DMS153 treated with DMSO at 0.1 percent for 48 hours (cell line): ENCODE measurements at regions not wholly inside any gene's neighbourhood (a gene's known extent, or its start where the extent isn't known, plus 50 kb on each side); places are given as distances from the start of the nearest gene placed in this dataset.

Experiments
- DNase-seq: peaks from one replicate; lab custom pipeline; 2025; ENCODE audit not compliant: unreplicated experiment; lab: John Stamatoyannopoulos, UW

- DNase-seq, result no peak
These were observed 244.9 kb upstream of the AGA start for GRCh38 chr4:177687117-177687516.

- DNase-seq, result no peak
These were observed 250.7 kb upstream of the AGA start for GRCh38 chr4:177692907-177693306.

GRCh38 chr4:177696438-177696966 is 254.3 kb upstream of the AGA start:
- DNase-seq, result no peak

DNA sequence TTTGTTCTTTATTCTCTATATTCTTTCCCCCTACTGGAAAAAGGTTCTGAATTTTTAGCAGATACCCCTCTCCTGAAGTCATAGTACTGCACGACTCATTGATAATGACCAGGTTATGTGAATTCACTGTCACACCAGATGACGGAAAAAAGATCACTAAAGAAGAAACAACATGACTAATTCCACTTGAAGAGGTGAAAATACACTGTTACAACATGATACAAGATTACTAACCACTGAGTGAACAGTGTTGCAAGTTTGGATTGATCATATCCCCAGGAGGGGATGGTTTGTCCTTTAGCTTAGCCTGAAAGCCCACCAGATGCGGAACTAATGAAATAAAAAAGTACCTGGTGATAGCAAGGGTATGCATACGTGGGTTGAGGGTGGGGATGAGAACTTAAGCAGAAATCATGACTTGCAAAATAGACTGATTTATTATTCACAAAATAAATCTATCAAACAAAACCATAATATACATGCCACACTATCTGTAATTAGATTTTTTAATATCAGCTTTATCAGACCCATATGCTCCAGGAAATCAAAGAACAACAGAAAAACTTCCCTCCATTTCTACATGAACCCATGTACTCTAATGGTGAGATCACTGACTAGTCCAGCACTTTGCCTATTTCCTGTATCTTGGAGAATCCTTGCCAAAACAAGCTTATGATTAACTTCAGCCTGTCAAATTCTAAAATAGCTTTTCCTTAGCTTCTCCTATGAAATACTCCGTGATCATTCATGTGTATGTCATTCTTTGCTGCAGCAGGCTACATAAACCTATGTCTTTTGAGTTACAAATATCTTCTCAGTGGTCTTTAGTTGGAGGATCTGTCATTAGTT is 257.4 kb upstream of the AGA start:
- DNase-seq, result no peak

GRCh38 chr4:177706916-177707315 is 264.7 kb upstream of the AGA start:
- no peak for DNase-seq

GRCh38 chr4:177713454-177713853 is 271.2 kb upstream of the AGA start:
- DNase-seq, result no peak

- DNase-seq, result no peak
These were observed 275.2 kb upstream of the AGA start for GRCh38 chr4:177717407-177717806.

DNA sequence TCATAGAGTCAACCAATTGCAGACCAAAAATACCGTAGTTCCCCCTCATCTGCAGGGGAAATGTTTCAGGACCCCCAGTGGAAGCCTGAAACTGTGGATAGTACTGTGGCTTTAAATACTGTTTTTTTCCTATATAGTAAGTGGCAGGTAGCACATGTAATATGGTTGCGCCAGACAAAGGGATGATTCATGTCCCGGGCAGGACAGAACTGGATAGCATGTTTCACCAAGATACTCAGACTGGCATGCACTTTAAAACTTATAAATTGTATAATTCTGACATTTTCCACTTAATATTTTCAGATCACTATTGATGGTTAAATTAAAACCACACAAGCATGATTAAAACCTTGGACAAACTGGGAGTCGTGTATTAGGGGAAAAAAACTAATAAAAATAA is 276.3 kb upstream of the AGA start:
- no peak for DNase-seq

DNA sequence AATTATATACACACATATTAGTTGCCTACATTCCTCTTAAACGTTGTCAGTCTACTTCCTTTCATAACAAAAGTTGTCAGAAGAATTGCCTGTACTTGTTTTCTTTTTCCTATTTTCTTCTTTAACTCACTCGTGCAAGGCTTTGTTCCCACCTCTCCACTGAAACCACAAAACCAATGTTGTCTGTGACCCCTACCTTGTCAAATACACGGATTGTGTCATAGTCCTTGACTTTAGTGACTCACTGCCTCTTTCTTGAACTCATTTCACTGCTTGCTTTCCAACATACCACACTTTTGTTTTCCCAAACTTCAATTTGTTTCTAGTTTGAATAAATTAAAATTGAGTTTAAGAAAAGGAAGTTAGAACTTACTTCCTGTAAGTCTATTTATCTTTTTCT is 283.9 kb upstream of the AGA start:
- DNase-seq, result no peak

DNA sequence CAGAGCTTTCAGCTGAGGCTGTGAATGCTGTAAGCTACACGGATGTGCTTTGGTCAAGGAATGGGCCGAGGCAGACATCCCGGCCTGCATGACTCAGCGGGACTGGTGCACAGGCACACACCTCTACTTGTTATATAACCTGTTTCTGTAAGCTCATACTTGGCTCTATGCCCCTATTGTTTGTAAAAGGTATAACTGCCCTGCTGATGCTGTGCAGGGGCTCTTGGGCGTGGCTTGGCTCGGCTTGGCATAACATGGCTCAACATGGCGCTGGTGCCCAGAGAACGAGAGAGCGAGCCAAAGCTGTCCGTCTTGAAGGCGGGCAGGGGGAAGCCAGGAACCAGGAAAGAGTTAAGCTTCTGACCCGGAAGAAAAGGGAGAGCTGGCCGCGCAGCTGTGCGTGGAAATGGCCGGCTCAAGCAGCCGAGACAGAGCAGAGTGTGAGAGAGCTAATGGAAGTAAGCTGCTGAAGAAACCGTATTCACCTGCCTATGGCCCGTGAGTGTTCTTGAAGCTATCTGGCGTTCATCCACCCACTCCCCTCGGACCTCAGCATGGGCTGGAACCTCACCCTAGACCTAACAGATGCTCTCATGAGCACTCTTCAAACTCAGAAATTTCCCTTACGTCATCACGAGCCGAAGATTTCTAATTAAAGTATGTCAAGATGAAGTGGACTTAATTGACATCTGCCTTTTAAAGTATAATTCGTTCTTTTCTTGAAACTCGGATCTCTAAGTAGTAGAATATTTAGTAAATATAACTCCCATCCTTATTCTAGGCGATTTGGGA is 286.3 kb upstream of the AGA start:
- DNase-seq, result no peak

DNA sequence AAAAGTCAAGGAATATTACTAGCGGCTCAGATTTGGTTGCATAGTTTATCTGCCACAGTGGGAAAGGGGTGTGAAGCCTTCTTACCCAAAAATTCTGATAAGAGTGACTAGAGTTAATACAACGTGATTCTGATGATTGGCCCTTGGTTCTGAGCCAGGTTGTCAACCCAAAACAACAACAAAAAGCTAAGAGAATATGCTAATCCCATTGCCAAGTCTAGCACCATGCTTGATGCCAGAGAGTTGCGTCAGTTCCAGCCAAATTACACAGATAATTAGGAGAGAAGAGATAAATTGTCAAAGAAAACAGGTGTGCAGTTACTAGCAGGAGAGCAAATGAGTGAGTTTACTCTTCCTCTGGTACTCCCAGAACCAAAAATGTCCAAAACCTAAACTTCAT is 287.4 kb upstream of the AGA start:
- no peak for DNase-seq

- DNase-seq, result no peak
These were observed 295.2 kb upstream of the AGA start for GRCh38 chr4:177737387-177737940.

DNA sequence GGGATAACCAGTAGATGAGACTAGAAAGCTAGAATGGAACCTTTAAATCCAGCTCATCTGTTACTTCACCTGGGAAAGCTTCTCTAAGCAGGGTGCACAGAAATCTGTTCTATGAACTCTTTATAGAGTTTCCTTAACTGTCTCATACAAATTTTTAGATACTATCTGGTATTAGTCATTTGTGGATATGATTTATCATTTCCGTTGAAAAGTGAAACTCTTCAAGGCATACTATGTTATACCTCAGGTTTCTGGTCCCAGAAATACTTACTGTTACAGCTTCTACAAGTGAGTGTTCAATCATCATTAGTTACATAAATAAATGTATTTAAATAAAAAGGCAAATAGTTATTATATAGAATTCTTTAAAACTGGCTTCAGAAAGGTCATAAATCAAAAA is 298.3 kb upstream of the AGA start:
- no peak for DNase-seq

GRCh38 chr4:177759729-177760128 is 317.5 kb upstream of the AGA start:
- no peak for DNase-seq

- no peak for DNase-seq
These were observed 319.5 kb upstream of the AGA start for GRCh38 chr4:177761692-177762091.

DNA sequence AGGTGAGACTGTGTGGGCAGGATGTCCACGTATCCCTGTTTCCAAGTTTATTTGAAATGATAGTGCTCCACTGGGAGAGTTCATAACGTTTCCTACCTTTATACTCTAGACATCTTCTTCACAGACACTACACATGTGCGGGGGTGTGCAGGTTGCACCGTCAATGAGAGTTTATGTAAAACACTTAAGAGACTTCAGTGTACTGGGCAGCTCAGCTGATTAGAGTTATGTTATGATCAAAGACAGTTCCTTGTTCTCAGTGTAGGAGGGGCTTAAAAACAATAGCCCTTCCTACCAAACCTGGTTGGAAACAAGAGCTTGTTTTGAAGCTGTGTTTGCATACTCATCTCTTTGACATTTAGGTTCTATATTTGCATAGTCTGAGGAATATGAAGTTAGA is 326.9 kb upstream of the AGA start:
- DNase-seq, result no peak

GRCh38 chr4:177770776-177771175 is 328.5 kb upstream of the AGA start:
- no peak for DNase-seq

- no peak for DNase-seq
These were observed 329.4 kb upstream of the AGA start for GRCh38 chr4:177771645-177772044.

DNA sequence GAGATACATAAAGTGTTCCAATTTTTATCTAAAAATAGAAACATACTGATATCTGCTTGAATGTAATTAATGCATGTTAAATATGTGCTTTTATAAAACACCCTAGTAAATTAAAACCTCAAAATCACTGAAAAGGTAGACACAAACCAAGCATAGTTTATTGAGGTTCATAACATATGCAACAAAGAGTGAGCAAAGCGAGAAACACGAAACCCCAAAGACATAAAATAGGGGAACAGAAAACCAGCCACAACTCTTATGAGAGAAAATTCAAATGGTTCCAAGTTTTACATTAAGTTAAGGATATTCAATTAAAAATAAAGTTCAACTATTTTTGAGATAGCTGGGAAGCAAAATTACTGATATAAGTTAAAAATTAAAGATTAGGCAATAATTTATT is 336.4 kb upstream of the AGA start:
- DNase-seq, result no peak

DNA sequence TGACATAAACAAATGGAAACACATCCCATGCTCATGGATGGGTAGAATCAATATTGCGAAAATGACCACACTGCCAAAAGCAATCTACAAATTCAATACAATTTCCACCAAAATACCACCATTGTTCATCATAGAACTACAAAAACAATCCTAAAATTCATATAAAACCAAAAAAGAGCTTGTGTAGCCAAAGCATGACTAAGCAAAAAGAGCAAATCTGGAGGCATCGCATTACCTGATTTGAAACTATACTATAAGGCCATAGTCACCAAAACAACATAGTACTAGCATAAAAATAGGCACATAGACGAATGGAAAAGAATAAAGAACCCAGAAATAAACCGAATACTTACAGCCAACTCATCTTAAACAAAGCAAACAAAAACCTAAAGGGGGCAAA is 342.8 kb upstream of the AGA start:
- DNase-seq, result no peak

DNA sequence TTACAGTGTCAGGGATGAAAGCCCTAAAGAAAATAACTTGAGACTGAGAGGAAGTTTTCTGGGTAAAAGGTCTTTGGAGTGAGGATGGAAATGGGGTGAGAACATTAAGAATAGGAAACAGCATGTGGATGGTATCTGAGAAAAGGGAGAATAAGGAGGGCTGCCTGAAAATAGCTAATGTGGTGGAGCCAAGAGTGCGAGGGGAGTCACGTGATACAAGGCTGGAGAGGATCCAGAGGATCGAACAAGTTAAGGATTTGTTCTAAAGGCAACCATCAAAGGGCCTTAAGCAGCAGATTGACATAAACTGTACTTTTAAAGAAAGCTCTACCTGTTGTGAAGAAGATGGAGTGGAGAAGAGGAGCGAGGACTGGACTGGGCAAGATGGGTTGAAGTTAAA is 347.4 kb upstream of the AGA start:
- DNase-seq, result no peak

- DNase-seq, result no peak
These were observed 349.0 kb upstream of the AGA start for GRCh38 chr4:177791188-177791587.
